Skeletal muscle satellite cell (primary cell): ENCODE measurements at regions not wholly inside any gene's neighbourhood (a gene's known extent, or its start where the extent isn't known, plus 50 kb on each side); places are given as distances from the start of the nearest gene placed in this dataset.
A peak's percentile ranks its signal among the peaks of the same experiment; 100 is the strongest.

Experiments used
- H3K27me3 ChIP-seq: 2 replicates; pipeline ENCODE4 v1.7.0; 2013; ENCODE audit warnings: low read length; ENCODE audit not compliant: control insufficient read depth, insufficient read depth
- H3K36me3 ChIP-seq: 2 replicates; pipeline ENCODE4 v1.7.0; 2013; ENCODE audit warnings: mild to moderate bottlenecking, control low read depth, low read length; ENCODE audit not compliant: insufficient read depth
- H3K4me1 ChIP-seq: 2 replicates; pipeline ENCODE4 v1.7.0; 2013; ENCODE audit warnings: low read length; ENCODE audit not compliant: control insufficient read depth, insufficient read depth
- H3K4me2 ChIP-seq: 2 replicates; pipeline ENCODE4 v1.7.0; 2013; ENCODE audit warnings: mild to moderate bottlenecking, low read length
- H3K4me3 ChIP-seq: 2 replicates; pipeline ENCODE4 v1.7.0; 2013; ENCODE audit warnings: low read length
- H3K9ac ChIP-seq: 2 replicates; pipeline ENCODE4 v1.7.0; 2013; ENCODE audit warnings: mild to moderate bottlenecking, low read depth, low read length, moderate library complexity
- H3K9me3 ChIP-seq: replicated peaks from 2 replicates; pipeline ENCODE4 v1.7.0; 2013; ENCODE audit warnings: mild to moderate bottlenecking, control low read depth, low read length

DNA sequence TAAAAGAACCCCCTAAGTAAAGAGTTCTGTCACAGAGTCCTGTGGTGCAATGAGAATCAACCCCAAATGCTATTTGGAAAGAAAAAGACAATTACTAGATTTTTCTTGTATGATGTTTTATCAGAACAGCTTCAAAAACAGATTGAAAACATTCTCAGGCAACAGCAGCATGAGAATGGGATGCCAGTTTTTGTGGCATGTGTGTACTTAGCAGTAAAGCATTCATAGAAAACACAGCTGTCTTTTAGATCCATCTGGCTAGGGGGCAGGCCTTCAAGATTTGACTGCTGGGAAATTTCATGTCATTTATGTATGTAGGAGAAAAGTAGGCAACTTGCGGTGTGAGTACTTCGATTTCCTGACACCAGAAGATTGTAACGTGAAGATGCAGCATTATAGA, 170.5 kb upstream of the HTR2A start:
- Histone ChIP-seq H3K9me3 (no peaks in the 10 kb centered on the region), H3K4me3 (no peak overlapping the region), H3K4me2 (no peak overlapping the region), H3K36me3 (no peaks in the 10 kb centered on the region), H3K27me3 (no peaks in the 10 kb centered on the region), H3K4me1 (no peaks in the 10 kb centered on the region), H3K9ac (no peak overlapping the region)

DNA sequence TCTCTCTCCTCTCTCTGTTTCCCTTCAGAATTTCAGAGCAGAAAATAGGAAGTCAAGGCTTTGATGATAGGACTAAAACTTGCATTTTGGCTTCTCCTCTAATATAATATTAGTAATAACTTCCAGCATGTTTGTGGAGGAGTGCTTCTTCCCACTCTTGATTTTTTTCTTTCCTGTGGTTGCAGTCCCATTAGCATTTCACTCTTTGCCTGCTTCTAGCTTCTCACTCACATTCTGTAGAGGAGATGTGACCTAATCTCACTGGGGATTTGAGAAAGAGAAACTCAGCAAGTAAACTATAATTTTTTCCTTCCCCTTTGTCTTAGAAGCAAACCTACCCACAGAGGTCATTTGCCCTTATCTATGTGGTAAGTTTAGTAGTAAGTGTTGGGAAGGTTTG, 169.4 kb upstream of the HTR2A start:
- Histone ChIP-seq H3K4me1 (no peaks in the 10 kb centered on the region), H3K4me3 (no peak overlapping the region), H3K4me2 (no peak overlapping the region), H3K27me3 (no peaks in the 10 kb centered on the region), H3K9ac (no peak overlapping the region), H3K36me3 (no peaks in the 10 kb centered on the region), H3K9me3 (no peaks in the 10 kb centered on the region)

GRCh38 chr13:47064381-47064780, 167.5 kb upstream of the HTR2A start:
- no peak overlapping the region for H3K4me2 ChIP-seq
- no peaks in the 10 kb centered on the region for H3K27me3 ChIP-seq
- no peak overlapping the region for H3K4me3 ChIP-seq
- H3K9ac ChIP-seq = no peak overlapping the region
- H3K36me3 ChIP-seq = no peaks in the 10 kb centered on the region
- H3K4me1 ChIP-seq = no peaks in the 10 kb centered on the region
- H3K9me3 ChIP-seq = no peaks in the 10 kb centered on the region

DNA sequence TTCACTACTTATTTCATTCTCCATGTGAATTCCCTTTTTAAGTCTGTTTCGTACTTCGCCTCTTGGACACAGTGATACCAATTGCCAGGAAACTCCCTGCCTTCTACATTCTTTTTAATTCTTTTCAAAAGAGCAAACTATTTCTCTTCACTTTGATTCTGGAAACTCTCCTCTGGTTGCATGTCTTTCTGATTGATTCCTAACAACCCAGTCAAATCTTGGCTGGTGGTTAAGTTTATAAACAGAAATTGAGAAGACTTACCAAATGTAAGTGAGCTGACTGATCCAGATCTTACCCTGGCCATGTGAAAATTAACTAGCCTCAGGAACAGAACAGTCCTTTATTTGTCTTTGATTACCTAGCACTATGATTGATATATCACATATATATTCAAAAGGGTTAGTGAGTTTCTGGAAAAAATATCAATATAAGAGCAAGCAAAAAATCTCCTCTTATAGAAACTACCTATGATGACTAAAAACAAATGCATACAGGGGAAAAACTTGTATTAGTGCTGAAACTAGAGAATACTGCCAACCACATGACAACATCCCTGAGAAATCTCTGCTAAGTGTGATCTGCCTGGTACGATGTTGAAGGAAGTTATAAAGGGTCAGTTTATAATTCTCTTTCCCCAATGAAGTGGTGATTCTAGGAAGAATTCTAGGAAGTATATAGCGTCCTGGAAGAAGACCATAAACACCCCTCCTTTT, 152.6 kb upstream of the HTR2A start:
- H3K4me3 ChIP-seq = no peak overlapping the region
- no peaks in the 10 kb centered on the region for H3K4me1 ChIP-seq
- H3K9ac ChIP-seq = no peak overlapping the region
- no peaks in the 10 kb centered on the region for H3K27me3 ChIP-seq
- no peaks in the 10 kb centered on the region for H3K9me3 ChIP-seq
- H3K36me3 ChIP-seq = no peaks in the 10 kb centered on the region
- no peak overlapping the region for H3K4me2 ChIP-seq

DNA sequence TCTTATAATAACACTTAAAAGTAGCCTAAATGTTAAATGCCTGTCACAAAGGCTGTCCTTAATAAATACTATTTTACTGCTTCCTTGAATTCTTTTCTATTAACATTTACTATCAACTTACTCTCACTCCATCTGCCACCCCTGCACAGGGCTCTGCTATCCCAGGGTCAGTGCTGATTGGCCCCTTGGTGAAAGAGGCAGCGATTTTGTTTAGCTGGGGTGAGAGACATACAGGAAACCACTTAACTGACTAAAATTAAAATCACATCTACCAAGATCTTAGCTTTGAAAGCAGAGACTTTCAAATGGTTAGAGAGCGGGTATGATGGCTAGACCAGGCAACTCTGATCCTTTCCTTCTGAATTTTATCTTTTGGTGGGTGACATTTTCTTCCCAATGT, 149.9 kb upstream of the HTR2A start:
- no peaks in the 10 kb centered on the region for H3K4me1 ChIP-seq
- H3K9me3 ChIP-seq = no peaks in the 10 kb centered on the region
- H3K27me3 ChIP-seq = no peaks in the 10 kb centered on the region
- no peak overlapping the region for H3K9ac ChIP-seq
- H3K4me3 ChIP-seq = no peak overlapping the region
- H3K36me3 ChIP-seq = no peaks in the 10 kb centered on the region
- no peak overlapping the region for H3K4me2 ChIP-seq

- Histone ChIP-seq H3K36me3 (no peaks in the 10 kb centered on the region), H3K4me1 (peaks cover under 1% of the 10 kb centered on the region), H3K4me2 (no peak overlapping the region), H3K9ac (no peak overlapping the region), H3K9me3 (no peaks in the 10 kb centered on the region), H3K27me3 (no peaks in the 10 kb centered on the region), H3K4me3 (no peak overlapping the region)
Measured at GRCh38 chr13:47044842-47045241, 148.0 kb upstream of the HTR2A start.

DNA sequence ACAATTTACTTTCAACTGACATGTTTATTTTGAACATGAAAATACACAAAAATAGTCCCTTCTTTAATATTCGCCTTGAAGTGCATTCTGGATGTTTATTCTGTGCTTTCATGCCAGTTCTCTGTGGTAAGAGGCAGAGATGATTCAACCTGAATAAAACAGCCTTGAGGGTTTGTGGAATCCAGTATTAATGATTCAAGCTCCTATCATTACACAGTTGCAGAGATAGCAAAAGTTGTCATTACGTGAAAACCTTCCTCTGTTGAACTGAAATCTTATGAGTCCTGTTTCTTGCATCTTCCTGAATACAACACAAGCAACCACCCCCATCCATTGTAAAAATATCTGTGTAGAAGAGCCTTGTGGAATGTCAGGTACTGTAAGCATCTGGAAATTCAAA, 142.3 kb upstream of the HTR2A start:
- H3K4me1 ChIP-seq = peaks cover 17% of the 10 kb centered on the region
- H3K4me2 ChIP-seq = peak overlapping the region; percentile 67

DNA sequence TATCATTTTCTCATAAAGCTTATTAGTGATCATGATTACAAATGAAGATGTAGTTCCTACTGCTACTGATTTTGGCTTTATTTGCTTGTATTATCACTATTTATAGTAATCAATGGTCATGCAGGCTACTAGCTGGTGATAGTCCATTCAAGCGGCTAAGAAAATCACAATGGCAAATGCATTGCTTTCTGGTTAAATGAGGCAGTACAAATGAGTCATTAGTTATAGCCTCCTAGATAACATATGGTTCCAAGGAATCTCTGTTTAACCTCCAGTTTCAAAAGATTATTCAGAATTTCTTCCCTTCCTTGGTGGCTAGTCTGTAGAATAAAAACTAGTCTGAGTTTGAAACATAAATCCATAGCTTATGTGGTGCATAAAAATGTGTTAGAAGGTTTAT, 141.3 kb upstream of the HTR2A start:
- H3K36me3 ChIP-seq = no peaks in the 10 kb centered on the region
- no peak overlapping the region for H3K4me3 ChIP-seq
- H3K4me2 ChIP-seq = no peak overlapping the region

More for the DNA sequence above, 142.3 kb upstream of the HTR2A start:
- Histone ChIP-seq H3K9me3 (no peaks in the 10 kb centered on the region), H3K36me3 (no peaks in the 10 kb centered on the region), H3K9ac (no peak overlapping the region), H3K4me3 (no peak overlapping the region), H3K27me3 (no peaks in the 10 kb centered on the region)

DNA sequence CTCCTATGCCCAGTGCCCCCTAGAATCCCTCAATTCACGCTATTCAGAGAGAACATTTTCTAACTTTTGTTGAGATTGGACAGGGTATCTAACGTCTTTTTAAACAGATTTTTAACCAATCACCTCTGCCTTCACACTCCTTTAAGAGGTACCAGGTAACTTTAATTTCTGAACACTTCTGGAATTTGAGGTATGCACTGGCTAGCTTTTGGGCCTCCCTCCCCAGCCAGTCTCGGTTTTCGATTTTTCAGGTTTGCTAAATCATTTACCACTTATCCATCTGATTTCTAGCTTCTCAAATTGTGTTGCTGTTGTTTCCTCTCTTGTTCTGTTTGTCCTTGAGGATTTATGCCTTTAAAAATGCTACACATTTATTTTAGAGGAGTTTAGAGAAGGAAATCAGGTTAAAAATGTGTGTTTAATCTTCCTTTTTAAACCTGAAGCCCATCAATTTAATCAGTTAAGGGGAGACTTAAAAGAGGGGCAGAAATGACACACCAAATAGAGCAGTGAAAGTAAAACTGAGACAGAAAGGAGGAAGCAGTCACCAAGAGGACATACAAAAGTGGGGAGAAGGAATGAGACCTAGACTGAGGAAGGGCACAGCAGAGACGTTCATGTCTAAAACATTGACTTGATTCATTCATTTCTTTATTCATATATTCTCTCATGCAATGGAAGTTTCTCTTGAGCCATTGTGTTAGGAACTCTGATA, 139.6 kb upstream of the HTR2A start:
- H3K27me3 ChIP-seq = no peaks in the 10 kb centered on the region
- no peak overlapping the region for H3K4me3 ChIP-seq
- H3K4me2 ChIP-seq = no peak overlapping the region

More for the DNA sequence above, 141.3 kb upstream of the HTR2A start:
- no peaks in the 10 kb centered on the region for H3K27me3 ChIP-seq
- H3K9me3 ChIP-seq = no peaks in the 10 kb centered on the region
- no peak overlapping the region for H3K9ac ChIP-seq
- H3K4me1 ChIP-seq = peaks cover 22% of the 10 kb centered on the region

DNA sequence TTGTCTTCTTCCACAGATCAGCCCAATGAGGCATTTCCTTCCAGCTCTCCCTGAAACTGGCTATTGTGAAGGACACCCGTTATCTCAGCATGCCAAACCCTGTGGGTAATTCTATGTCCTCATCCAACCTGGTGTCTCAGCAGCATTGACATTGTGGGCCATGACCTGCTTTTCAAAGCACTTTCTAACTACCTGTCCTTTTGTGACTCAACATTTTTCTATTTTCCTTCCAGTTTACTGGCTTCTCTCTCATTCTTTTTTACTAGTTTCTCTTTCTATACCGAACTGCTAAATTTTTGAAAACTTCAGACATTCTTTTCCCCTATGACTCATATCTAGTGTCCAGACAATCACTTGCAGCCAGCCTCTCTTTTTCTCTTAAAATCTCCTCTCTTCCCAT, 136.4 kb upstream of the HTR2A start:
- Histone ChIP-seq H3K9me3 (no peaks in the 10 kb centered on the region), H3K27me3 (no peaks in the 10 kb centered on the region), H3K4me1 (peaks cover 14% of the 10 kb centered on the region), H3K4me2 (peak overlapping the region; percentile 78), H3K36me3 (no peaks in the 10 kb centered on the region), H3K4me3 (peak overlapping the region; percentile 64), H3K9ac (peak overlapping the region; percentile 47)

More for the DNA sequence above, 139.6 kb upstream of the HTR2A start:
- Histone ChIP-seq H3K4me1 (peaks cover 29% of the 10 kb centered on the region), H3K9me3 (no peaks in the 10 kb centered on the region), H3K36me3 (no peaks in the 10 kb centered on the region), H3K9ac (no peak overlapping the region)

DNA sequence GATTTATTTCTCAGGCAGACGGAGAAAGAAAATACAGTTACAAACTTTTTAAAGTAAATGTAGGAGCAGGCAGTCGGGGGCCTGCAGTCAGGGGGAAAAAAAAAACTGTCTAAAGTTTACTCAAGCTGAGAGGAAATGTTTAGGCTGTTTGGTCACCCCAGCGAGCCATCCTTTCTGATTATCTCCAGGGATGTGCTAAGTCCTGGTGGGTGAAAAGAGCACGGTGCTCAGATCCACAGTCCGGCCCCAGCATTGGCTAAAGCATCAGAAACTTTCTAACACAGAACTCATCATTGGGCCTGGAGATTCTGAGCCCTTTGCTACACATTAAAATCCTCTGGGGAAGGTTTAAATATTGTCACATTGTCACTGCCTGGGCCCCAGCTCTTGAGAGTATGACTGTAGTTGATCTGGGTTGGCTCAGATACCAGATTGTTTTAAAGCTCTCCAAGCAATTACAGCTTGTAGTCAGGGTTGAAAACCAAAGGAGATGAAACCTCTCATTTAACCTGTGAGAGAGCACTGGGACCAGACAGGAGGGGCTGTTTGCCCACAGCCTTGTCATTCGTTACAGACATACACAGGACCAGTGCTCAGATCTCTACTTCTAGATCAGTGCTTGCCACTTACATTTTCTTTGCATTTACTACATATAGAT, 131.1 kb upstream of the HTR2A start:
- no peak overlapping the region for H3K4me3 ChIP-seq
- H3K9ac ChIP-seq = no peak overlapping the region
- no peaks in the 10 kb centered on the region for H3K36me3 ChIP-seq
- H3K4me2 ChIP-seq = no peak overlapping the region
- H3K9me3 ChIP-seq = no peaks in the 10 kb centered on the region
- H3K27me3 ChIP-seq = no peaks in the 10 kb centered on the region
- H3K4me1 ChIP-seq = peaks cover 9% of the 10 kb centered on the region
